ENCODE measurements at regions not wholly inside any gene's neighbourhood (a gene's known extent, or its start where the extent isn't known, plus 50 kb on each side); places are given as distances from the start of the nearest gene placed in this dataset.

GRCh38 chr4:24121395-24122175, 231.7 kb upstream of the PPARGC1A start:
- TF ChIP-seq POLR2AphosphoS5 (IDR thresholded peaks at IDR 0.05) (no peak), CTCF (IDR thresholded peaks at IDR 0.05) (no peak)
